H1 (cell line): ENCODE measurements at regions not wholly inside any gene's neighbourhood (a gene's known extent, or its start where the extent isn't known, plus 50 kb on each side); places are given as distances from the start of the nearest gene placed in this dataset.

Experiments used
- ASH2L ChIP-seq: fragments of 200-600, 300-600 bp; sonication (generic); IDR thresholded peaks from one replicate; pipeline ENCODE4 v1.7.1; 2017; ENCODE audit warnings: low read length
- CHD2 ChIP-seq: IDR thresholded peaks from 2 replicates; pipeline ENCODE4 v1.6.1; 2012; ENCODE audit warnings: low read length, improper control_type of control experiment
- CTCF ChIP-seq, 3 experiments: IDR thresholded peaks; 1 replicate in 2 of 3; 2 replicates in 1 of 3; pipeline versions ENCODE4 v1.5.1 to v1.6.1; 2011; ENCODE audit warnings: low read length in 3 of 3, mild to moderate bottlenecking in 3 of 3, inconsistent platforms in 2 of 3, low read depth in 1 of 3, moderate library complexity in 1 of 3; ENCODE audit not compliant: insufficient read depth in 1 of 3; ENCODE audit errors: control extremely low read depth in 1 of 3
- EP300 ChIP-seq, 2 experiments: IDR thresholded peaks; 1 replicate in 1 of 2; 2 replicates in 1 of 2; pipeline ENCODE4 v1.6.1; 2011 to 2012; ENCODE audit warnings: low read depth in 2 of 2, low read length in 2 of 2, mild to moderate bottlenecking in 2 of 2, borderline replicate concordance in 1 of 2, inconsistent platforms in 1 of 2, moderate library complexity in 1 of 2
- EZH2 ChIP-seq: fragments of 200-600 bp; sonication (generic); IDR thresholded peaks from 2 replicates; pipeline ENCODE4 v1.7.1; 2012; ENCODE audit warnings: low read depth, mild to moderate bottlenecking, moderate library complexity, low read length, inconsistent platforms; ENCODE audit not compliant: severe bottlenecking
- MAFK ChIP-seq: IDR thresholded peaks from 2 replicates; pipeline ENCODE4 v1.6.1; 2012; ENCODE audit warnings: low read depth, mild to moderate bottlenecking, improper control_type of control experiment, low read length
- MAX ChIP-seq: IDR thresholded peaks from 2 replicates; pipeline ENCODE4 v1.6.1; 2012; ENCODE audit warnings: inconsistent platforms
- NRF1 ChIP-seq: IDR thresholded peaks from 2 replicates; pipeline ENCODE4 v1.6.1; 2011; ENCODE audit warnings: mild to moderate bottlenecking, low read depth, low read length, improper control_type of control experiment
- POLR2A ChIP-seq, 2 experiments: IDR thresholded peaks; 1 replicate in 1 of 2; 2 replicates in 1 of 2; pipeline ENCODE4 v1.6.1; 2011; ENCODE audit warnings: low read depth in 2 of 2, low read length in 2 of 2, mild to moderate bottlenecking in 2 of 2; ENCODE audit errors: control extremely low read depth in 1 of 2
- POLR2AphosphoS5 ChIP-seq: IDR thresholded peaks from 2 replicates; pipeline ENCODE4 v1.6.1; 2011; ENCODE audit warnings: low read depth, low read length
- RAD21 ChIP-seq, 2 experiments: IDR thresholded peaks in 1 of 2; conservative IDR thresholded peaks in 1 of 2; 2 replicates each; pipeline ENCODE4 v1.6.1; 2011; ENCODE audit warnings: low read depth in 2 of 2, low read length in 2 of 2, improper control_type of control experiment in 1 of 2, inconsistent platforms in 1 of 2, mild to moderate bottlenecking in 1 of 2, moderate library complexity in 1 of 2
- TAF1 ChIP-seq: IDR thresholded peaks from 2 replicates; pipeline ENCODE4 v1.6.1; 2011; ENCODE audit warnings: mild to moderate bottlenecking, low read depth, low read length
- TEAD4 ChIP-seq: IDR thresholded peaks from 2 replicates; pipeline ENCODE4 v1.6.1; 2012; ENCODE audit warnings: low read depth, low read length, inconsistent platforms, mixed read lengths
- ZNF274 ChIP-seq: IDR thresholded peaks from 2 replicates; pipeline ENCODE4 v1.7.0; 2012; ENCODE audit warnings: low read length, borderline replicate concordance; ENCODE audit errors: extremely low read depth

DNA sequence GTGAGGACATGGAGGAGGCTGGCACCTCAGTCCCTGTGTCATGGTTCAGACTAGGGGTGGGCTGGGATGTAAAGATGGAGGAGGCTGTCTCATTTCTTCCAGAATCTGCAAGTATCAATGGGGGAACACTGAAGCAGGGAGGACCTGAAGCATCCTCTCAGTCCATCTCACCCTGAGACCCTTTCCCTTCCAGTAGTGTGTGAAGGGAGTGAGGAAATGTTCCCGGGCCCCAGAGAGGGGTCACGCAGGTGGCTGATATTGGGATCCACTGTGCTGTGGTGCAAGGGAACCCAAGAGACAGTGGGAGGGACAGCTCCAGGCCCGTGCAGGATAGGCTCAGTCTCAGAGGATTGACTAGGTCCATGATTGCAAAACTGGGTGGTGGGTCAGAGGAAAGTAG is 72.2 kb upstream of the ADPGK start:
- TF ChIP-seq TAF1 (no peak), CTCF (IDR thresholded peaks at IDR 0.05; ENCODE audit: control extremely low read depth in 1 of 3, insufficient read depth in 1 of 3, low read depth in 1 of 3, low read length in 3 of 3) (no peak), TEAD4 (no peak), EZH2 (no peak), ASH2L (no peak), POLR2A (IDR thresholded peaks at IDR 0.05; ENCODE audit: control extremely low read depth in 1 of 2, low read depth in 2 of 2, low read length in 2 of 2) (no peak), EP300 (IDR thresholded peaks at IDR 0.05; ENCODE audit: borderline replicate concordance in 1 of 2, low read depth in 2 of 2, low read length in 2 of 2) (no peak), NRF1 (no peak), POLR2AphosphoS5 (no peak), MAX (no peak), ZNF274 (no peak), MAFK (no peak), RAD21 (IDR thresholded peaks at IDR 0.05 in 1 of 2, conservative IDR thresholded peaks at IDR 0.05 in 1 of 2; ENCODE audit: low read depth in 2 of 2, low read length in 2 of 2) (no peak), CHD2 (no peak)
